Hematopoietic multipotent progenitor cell (in vitro differentiated cells): ENCODE measurements at regions not wholly inside any gene's neighbourhood (a gene's known extent, or its start where the extent isn't known, plus 50 kb on each side); places are given as distances from the start of the nearest gene placed in this dataset.
A peak's percentile ranks its signal among the peaks of the same experiment; 100 is the strongest.

ENCODE experiments used
- DNase-seq, 3 donors: peaks; one replicate each; pipeline ENCODE4 v3.0.0-alpha.2; 2011 to 2015; ENCODE audit warnings: low read depth in 2 of 3, low spot score in 2 of 3

- no peak for DNase-seq
These were observed 204.1 kb downstream of the NDUFA10 start for GRCh38 chr2:239820836-239821693.

- DNase-seq: no peak
These were observed 205.1 kb downstream of the NDUFA10 start for GRCh38 chr2:239819974-239820555.

GRCh38 chr2:239819091-239819973 is 205.8 kb downstream of the NDUFA10 start:
- DNase-seq: no peak

GRCh38 chr2:239818531-239819011 is 206.6 kb downstream of the NDUFA10 start:
- DNase-seq: no peak

GRCh38 chr2:239818086-239818485 is 207.1 kb downstream of the NDUFA10 start:
- DNase-seq: no peak

GRCh38 chr2:239817468-239818031 is 207.6 kb downstream of the NDUFA10 start:
- peak in 1 of 3 donors; percentile 8 for DNase-seq

- DNase-seq: no peak
These were observed 208.3 kb downstream of the NDUFA10 start for GRCh38 chr2:239816576-239817467.

GRCh38 chr2:239815671-239816070 is 209.5 kb downstream of the NDUFA10 start:
- no peak for DNase-seq

- no peak for DNase-seq
These were observed 210.1 kb downstream of the NDUFA10 start for GRCh38 chr2:239814861-239815601.

GRCh38 chr2:239814116-239814860 is 210.9 kb downstream of the NDUFA10 start:
- DNase-seq: peak in 2 of 3 donors; percentile 5 to 54

- DNase-seq: no peak
These were observed 211.7 kb downstream of the NDUFA10 start for GRCh38 chr2:239813261-239814115.

GRCh38 chr2:239811806-239812560 is 213.2 kb downstream of the NDUFA10 start:
- DNase-seq: no peak

GRCh38 chr2:239811111-239811781 is 213.9 kb downstream of the NDUFA10 start:
- DNase-seq: no peak

GRCh38 chr2:239809391-239809790 is 215.8 kb downstream of the NDUFA10 start:
- no peak for DNase-seq

- no peak for DNase-seq
These were observed 217.6 kb downstream of the NDUFA10 start for GRCh38 chr2:239807568-239807967.
